ELF-1 (cell line): ENCODE measurements at regions not wholly inside any gene's neighbourhood (a gene's known extent, or its start where the extent isn't known, plus 50 kb on each side); places are given as distances from the start of the nearest gene placed in this dataset.
"Not testable (repeated sequence)": the region's sequence is repeated elsewhere in the genome, so short reads cannot be mapped to it uniquely, and the experiment has no call there.

Source experiments
- DNase-seq: peaks from one replicate; pipeline ENCODE4 v3.0.0-alpha.2; 2016; ENCODE audit warnings: low read depth, low spot score

DNA sequence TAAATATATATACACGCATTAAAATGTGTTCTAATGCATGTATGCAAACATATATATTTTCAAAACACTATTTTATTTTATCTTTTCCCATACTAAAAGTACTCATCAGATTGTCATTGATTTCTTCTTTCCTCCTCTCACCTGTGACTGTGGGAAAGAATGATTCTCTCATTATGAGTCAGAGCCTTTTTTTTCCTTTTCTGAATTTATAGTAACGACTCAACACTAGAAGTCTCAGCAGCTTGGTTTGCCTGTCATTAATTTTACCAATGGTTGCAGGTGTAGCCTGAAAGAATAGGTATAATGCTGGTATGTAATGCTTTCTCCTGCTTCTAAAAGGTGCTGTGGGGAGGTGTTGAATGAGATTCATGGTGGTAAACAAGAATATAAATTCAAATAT is 328.7 kb downstream of the UTRN start:
- no peak for DNase-seq

DNA sequence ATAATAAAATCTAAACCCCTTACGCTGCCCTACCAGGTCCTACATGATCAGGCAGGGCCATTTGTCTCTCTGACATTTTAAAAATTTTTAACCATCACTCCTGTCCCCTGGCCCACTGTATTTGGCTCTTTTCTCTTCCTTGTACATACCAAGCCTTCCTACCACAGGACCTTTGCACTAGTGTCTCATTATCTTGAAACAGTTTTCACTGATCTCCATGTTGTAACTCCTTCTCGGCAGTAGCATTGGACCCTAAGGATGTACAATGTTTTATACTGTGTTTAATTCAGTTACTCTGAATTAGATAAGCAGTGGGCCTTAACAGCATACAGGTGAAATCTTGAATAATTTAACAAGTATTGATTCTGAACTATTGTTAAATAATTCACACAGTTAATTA is 330.7 kb downstream of the UTRN start:
- DNase-seq, result no peak

DNA sequence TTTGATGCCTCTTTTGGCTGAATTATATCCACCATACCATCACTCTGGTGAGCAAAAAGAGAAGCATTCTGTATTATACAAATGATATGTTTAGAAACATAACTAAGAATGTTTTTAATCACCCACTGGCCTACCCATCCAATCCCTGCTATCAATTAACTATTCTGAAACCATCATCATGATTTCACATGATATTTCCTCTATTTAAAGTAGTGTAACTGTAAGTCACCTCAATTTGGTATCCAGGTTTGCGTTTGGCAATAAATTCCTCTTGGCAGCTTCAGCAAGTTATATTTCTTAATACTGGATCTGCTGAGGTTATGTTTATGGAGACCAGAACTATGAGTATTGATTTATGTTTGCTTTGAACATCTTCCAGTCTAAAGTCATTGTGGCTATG is 332.1 kb downstream of the UTRN start:
- no peak for DNase-seq

DNA sequence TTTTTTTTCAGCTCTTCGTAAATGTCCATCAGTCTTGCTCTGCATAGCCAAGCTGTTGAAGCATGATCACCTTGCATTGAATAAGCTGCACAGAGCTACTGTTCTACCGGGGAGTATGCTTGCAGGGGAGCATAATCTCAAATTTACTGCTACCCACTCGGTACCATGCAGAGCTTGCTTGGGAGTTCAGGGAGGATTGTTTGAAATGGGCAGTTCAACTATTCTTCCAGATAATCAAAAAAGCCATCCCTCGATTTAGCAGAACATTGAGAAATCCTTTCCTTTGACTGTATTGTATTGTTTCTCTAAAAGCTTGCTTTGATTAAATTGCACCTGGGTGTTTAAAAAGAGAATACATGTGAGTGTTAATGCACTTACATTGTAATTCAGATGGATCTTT is 332.6 kb downstream of the UTRN start:
- DNase-seq, result no peak

DNA sequence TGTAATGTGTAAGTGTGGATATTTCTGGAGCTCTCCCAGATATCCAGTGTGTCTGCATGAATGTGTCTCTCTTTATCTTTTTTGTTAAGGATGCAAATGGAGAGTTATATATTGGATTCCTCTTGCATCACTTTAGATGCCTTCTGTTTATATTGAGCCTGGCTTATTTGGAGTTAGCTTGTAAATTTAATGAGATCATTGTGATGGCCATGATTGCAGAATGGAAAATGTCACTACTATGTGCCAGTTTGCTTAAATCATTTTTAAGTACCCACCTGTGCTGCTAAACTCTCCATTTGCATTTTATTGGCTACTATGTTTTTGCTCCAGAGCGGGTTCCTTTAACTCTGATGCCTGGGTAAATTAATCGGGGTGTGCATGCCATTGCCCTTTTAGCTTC is 334.8 kb downstream of the UTRN start:
- DNase-seq, result no peak

DNA sequence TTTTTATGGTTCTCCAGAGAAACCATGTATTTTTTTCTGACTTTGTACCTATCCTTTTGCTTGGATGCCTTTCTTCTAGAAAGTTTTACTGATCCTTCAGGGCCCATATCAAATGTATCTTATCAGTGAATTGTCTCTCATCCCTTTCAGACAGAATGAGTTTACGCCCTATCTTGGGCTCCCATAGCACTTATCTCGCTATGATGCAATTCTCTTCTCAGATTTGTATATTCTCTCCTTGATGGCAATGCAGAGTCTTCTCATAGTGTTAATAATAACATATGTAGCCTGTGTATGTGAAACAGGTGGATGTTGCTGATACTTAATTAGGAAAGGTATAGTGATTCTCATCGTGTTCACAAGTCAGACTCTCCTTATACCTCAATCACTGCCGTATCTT is 336.2 kb downstream of the UTRN start:
- no peak for DNase-seq

DNA sequence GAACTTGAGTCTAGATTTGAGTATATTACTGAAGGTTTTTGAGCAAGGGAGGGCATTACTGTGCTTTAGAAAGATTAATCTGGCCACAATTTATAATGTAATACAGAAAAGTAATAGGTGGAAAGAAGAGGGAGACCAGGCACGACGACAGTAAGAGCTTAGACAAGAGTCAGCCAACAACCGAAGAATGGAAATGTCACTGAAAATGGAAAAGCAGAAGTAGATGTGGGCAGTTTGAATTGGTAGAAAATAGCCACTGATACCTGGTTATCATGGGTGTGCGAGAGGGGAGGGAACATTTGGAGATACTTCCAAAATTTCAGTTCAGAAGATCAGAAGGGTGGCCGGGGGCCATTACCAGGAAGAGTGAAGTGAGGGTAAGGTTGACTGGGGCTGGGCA is 339.1 kb downstream of the UTRN start:
- no peak for DNase-seq

DNA sequence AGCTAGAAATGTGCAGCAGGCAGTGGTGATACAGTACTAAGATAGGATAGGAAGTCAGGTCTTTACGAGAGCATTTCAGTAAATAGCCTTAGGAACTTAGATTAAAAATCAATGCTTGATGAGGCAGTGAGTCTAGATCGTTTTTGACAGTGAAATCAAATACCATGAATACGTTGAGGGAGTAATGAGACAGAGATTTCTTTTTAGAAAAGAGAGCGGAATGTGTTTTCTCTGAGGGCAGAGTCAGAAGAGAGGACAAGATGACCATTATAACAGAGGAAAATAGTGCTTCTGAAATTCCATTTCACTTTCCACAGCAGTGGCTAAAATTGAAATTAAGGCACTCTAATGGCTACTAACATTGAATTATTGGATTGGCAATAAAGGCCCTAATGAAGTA is 339.6 kb downstream of the UTRN start:
- no peak for DNase-seq

DNA sequence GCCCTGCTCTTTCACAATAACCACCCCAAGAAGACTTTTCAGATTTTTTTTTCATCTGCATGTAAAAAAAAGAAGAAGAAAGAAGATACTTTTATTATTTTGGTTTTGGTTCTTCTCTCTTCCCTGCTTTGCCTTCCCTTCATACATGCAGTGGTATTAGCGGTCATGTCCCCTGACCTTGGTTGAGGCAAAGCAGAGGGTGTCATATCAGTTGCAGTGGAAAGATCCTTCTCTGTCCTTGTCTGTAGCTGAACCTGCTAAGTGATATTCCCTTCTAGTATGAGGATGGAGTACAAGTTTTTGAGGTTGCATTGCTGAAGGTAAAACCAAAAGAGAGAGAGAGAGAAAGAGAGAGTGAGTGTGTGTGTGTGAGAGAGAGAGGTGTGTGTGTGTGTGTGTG is 345.7 kb downstream of the UTRN start:
- DNase-seq, result no peak

DNA sequence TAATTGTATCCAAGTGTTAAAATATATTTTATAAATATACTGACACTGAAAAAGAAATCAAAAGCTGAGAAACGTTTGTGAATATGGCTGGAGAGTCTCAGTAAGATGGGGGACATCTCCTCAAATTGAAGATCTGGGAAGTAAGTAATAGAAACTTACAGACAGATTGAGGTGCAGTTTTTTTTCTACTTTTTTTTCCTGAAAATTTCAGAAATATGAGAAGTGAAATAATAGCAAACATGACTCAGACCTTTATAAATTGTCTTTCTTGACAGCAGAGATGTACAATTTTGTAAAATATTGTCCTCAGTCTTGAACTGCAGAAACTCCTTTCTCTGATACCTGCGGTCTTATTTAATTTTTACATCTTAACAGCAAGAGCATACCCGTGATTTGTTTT is 347.1 kb downstream of the UTRN start:
- no peak for DNase-seq

DNA sequence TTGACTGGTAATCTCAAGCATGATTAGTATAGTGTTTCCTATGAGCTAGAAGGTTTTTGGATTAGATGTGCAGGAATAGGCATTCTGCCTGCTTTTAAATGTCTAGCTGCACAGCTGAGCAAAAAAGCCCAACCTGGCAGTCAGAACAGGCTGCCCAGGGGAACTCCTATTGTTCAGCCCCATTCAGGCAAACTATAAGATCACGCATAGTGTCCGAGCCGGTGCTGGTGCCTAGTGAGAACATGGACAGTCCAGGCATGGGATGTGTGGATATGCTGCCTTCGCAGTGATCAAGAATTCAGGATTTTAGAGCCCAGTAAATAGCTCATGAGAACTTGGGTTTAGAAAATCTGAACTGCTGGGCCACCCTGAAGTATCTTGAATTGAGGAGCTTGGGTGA is 348.8 kb downstream of the UTRN start:
- DNase-seq, result no peak

DNA sequence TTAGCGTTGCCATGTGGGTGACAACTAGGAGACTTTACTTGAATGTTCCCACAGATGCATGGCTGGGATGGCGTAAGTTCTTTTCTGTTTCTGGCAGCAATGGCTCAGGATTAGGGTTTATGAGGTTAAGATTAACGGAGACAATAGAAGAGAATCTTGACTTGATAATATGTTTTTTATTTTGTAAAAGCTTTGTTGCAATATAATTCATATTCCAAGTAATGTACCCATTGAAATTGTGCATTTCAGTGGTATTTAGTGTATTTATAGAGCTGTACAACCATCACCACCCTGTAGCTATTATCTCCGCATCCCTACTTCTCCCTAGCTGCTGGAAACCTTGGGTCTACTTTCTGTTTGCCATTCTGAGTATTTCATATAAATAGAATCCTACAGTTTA is 349.2 kb downstream of the UTRN start:
- no peak for DNase-seq

DNA sequence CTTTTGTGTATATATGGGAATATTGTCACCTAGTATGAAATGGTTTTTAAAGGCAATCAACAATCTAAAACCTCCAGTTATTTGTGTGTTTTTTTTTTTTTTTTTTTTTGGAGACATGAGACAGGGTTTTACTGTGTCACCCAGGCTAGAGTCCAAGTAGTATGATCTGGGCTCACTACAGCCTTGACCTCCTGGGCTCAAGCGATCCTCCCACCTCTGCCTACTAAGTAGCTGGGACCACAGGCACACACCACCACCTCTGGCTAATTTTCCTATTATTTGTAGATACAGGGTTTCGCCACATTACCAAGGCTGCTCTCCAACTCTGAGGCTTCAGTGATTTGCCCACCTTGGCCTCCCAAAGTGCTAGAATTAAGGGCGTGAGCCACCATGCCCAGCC is 349.9 kb downstream of the UTRN start:
- no peak for DNase-seq

DNA sequence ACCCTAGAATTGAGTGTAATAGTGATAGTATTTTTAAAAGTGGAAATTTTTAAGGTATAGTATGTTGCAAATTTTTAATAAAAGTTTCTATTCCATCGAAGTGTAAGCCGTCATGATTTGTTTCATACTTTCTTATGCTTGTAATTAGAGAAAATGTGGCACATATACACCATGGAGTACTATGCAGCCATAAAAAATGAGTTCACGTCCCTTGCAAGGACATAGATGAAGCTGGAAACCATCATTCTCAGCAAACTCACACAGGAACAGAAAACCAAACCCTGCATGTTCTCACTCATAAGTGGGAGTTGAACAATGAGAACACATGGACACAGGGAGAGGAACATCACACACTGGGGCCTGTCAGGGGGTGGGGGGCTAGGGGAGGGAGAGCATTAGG is 350.9 kb downstream of the UTRN start:
- DNase-seq, result not testable (repeated sequence)

DNA sequence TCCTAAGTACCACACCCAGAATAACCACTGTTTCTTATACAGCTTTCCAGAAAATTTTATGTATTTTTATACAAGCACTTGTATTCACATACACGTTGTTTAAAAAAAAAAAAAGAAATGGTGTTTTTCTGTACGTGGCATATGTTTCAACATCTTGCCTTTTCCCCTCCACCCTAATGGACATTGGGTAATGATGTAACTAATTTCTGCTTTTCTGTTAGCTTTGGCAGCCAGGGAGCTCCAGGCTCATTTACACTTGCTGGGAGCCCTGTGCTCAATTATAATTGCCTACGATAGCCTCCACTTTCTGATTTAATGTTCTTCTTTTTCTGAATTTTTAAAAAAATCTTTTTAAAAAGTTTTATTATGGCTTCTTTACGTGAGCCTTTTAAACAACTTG is 352.4 kb downstream of the UTRN start:
- no peak for DNase-seq

DNA sequence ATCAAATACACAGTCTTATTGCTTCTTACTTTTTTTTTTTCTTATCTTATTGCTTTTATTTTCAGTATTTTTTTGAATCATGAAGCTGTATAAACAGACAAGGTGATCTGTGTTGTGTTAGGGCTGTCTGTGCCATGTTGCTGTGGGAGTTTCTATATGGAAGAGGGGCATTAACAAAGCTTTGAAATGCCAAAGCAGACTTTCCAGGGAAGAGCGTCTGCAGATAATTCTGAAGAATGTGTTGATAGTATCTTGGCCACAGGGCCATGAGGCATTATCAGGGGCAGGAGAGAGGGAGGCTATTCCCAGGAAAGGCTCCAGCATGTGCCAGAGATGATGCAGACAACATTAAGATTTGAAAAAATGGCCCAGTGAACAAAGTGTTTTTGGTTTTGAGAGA is 354.5 kb downstream of the UTRN start:
- DNase-seq, result peak; percentile 56

DNA sequence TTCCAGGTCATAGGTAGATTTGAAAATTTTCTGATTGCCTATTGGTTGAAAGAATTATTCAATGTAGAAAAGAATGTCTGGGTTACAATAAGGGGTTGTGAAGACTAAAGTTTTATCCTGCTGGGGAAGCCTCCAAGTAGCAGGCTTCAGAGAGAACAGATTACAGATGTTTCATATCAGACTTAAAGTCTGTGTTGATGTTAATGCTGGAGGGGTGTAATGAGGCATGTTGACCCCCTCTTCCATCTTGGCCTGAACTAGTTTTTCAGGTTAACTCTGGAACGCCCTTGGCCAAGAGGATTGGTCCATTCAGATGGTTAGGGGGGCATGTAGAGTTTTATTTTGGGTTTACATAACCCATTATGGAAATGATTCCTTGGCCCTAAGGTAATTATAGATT is 356.2 kb downstream of the UTRN start:
- no peak for DNase-seq

DNA sequence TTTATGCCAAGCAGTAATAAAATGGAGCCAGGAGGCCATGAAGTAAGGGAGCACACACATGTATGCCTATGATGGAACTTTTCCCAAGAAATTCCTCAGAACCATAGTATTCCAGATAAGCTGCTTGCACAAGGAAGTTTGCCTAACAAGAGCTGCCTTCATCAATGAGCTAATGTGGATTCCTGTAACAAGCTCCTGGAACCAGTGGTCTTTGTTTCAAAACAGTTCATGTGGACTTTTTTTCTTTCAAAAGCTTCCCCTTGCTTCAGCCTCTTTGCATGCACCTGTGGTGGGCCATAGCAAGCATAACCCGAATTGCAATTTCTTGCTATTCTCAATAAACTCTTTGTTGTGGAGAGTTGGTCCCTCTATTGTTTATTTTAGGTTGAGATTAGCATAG is 359.6 kb downstream of the UTRN start:
- peak; percentile 13 for DNase-seq

DNA sequence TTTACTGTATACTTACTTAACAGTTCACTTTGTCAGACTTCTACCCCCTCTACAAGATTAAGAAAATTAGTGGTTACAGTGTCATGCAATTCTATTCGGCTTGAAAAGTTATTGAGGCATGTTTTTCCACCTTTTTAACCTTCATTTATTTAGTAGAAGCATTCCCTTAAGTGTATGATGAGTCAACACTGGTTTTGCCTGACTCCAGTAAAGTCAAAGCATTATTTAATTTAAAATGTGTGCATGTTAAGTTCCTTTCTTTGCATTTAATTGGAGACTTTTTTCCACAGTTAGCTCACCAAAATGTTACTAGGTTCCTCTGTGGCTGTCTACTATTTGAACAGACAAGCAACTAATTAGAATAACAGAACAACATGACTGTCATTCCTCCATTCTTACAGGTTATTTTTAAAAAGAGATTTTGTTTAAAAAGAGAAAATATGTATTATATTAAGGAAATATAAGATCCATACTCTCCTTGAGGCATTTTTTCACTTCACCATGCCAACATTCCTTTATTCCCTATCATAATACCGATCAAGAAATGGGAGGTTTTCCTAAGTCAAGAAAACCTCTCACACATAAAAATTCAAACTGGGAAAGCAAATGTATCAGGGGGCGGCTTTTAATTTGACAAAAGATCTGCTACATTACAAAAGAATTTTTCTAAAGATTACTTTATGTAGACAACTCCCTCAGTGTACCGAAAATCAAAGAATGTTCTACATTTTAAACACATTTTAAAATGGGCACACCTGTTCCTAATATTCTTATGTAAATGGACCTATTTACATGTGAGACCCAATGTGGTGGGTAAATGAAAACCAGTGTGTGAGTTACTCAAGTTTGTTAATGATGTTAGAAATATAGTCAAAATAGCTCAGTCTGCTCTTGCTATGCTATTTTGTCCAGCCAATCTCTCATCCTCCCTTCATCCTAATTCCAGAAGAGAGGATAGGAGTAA is 361.2 kb downstream of the UTRN start:
- DNase-seq, result no peak

DNA sequence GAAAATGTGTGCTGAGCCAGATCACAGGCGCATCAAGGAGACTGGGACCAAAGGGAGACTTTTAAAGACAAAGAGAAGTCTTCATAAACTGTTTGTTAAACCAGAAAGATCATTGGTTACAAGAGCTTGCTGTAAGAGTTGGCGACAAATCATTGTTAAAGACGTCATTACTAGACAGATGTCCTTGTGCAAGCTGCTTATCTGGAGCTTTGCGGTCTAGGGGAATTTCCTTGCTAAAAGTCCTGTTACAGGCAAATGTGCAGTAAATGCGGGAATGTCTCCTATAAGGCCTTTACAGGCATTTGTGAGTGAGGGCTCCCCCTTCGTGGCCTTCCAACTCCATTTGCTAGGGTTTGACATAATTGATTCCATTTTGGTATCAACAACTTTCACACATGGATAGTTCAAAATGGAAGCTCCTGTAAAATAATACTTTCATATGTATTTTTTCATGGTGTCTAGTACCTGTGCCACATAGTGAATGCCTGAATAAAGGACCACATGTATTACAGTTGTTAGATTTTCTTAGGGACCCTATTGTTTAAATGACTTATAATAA is 362.4 kb downstream of the UTRN start:
- peak; percentile 24 for DNase-seq

DNA sequence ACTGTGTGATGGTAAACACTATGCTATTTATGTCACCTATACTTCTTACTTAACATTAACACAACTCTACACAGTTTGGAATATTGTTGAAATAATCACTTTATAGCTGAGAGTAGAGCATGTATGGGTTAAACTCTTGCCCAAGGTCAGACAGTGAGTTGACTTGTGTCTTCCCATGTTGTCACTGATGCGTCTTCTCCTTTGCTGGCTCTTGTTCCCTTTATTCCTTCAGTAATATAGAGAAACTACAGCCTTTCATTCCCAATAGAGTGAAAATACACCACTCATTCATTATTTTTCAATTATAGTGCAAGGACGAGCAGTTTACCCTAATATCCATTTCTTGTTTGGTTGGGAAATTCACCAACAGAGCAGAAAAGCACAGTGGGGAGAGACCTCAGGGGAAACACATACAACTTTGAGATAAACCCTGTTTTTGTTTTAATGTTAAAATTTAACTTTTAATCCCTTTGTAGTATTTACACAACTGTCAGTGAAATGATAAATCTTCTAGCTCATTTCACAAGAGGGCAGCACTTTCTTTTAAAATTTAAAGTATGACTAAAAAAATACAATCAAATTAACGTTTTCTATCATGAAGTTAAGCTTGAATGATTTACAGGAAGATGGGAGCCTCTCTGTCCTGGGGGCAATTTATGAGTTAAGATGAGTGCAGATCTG is 363.0 kb downstream of the UTRN start:
- no peak for DNase-seq

DNA sequence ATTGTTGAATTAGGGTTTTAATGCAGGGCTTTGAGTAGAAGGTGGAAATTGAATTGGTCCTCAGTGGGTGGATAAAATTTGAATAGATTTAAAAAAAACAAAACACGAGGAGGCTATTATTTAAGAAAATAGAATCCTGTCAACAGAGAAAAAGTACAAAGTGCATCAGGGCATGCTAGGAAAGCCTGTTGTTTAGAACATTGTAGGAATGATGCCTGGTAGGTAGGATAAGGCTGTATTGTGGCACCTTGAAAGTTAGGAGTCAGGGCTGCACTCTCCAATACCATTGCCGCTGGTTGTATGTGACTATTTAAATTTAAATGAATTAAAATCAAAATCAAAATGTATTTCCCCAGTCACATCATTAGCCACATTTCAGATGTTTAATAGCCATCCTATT is 363.9 kb downstream of the UTRN start:
- no peak for DNase-seq

DNA sequence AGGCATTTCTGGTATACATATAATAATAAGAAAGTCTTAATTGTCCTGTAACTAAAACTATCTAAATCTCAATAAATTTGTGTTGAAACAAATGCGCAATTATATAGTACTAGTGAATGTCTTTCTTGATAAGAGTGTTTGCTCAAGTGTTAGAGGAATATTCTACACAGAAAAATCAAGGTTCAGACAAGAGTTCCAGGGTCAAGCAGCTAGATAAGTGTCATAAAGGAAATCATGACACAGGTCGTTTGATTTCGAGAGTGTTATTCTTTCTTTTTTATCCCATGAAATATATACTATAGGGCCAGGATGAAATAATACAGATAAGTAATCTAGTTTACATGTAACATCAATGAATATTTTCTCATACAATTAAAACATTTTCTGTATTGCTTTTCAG is 366.1 kb downstream of the UTRN start:
- DNase-seq, result no peak
